ENCODE measurements at regions not wholly inside any gene's neighbourhood (a gene's known extent, or its start where the extent isn't known, plus 50 kb on each side); places are given as distances from the start of the nearest gene placed in this dataset.
"Not testable (repeated sequence)": the region's sequence is repeated elsewhere in the genome, so short reads cannot be mapped to it uniquely, and the experiment has no call there.

DNA sequence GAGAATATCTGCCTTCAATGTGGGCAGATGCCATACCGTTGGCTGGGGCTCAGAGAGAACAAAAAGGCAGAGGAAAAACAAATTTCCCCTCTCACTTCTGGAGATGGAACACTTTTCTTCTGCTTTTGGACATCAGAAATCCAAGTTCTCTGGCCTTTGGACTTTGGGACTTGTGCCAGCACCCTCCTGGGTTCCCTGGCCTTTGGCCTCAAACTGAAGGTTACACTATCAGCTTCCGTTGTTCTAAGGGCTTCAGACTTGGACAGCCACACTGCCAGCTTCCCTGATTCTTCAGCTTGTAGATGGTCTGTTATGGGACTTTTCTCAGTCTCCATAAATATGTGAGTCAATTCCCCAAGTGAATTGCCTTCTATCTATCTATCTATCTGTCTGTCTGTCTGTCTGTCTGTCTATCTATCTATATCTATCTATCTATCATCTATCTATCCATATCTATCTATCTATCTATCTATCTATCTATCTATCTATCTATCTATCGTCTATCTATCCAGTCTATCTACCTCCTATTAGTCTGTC, 778.1 kb upstream of the TMPRSS15 start:
- DNase-seq: no peak
- in situ Hi-C loops (cut with HindIII; ENCODE audit: low pct_ligation_motif_present, low sequenced_read_pairs): no loop called here
- no peak overlapping the region for H3K4me3 ChIP-seq (ENCODE audit: low read depth, low read length)
- no peaks in the 10 kb centered on the region for H3K27me3 ChIP-seq (replicated peaks)
- H3K36me3 ChIP-seq (replicated peaks): no peaks in the 10 kb centered on the region
- no peak overlapping the region for H3K27ac ChIP-seq
- TF ChIP-seq CTCF (IDR thresholded peaks at IDR 0.05; ENCODE audit: low read depth, low read length, missing control alignments): no peak

- H3K27ac ChIP-seq: no peak overlapping the region
- no peak for TF ChIP-seq CTCF (IDR thresholded peaks at IDR 0.05; ENCODE audit: low read depth, low read length, missing control alignments)
- in situ Hi-C loops (cut with HindIII; ENCODE audit: low pct_ligation_motif_present, low sequenced_read_pairs): no loop called here
- no peaks in the 10 kb centered on the region for H3K27me3 ChIP-seq (replicated peaks)
- no peak for DNase-seq
- H3K36me3 ChIP-seq (replicated peaks): no peaks in the 10 kb centered on the region
- no peak overlapping the region for H3K4me3 ChIP-seq (ENCODE audit: low read depth, low read length)
Measured at GRCh38 chr21:19197950-19198349, 794.4 kb upstream of the TMPRSS15 start.

DNA sequence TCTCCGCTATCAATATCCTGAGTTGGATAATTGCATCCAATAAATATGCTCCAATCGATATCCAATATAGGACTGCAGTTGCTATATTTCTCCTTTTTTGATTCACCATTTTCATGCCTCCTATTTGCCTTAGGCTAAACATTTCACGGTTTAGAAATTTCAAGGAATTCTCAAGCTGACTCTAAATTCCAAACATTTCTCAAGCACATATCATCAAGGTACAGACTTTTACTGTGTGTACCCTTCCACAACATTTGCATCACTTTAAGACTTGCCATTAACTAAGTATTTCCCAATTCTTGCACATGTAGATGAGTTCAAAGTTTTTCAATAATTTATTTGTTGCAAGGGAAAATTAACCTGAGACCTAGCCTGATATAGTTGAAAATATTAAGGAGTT, 795.2 kb upstream of the TMPRSS15 start:
- in situ Hi-C loops (cut with HindIII; ENCODE audit: low pct_ligation_motif_present, low sequenced_read_pairs): no loop called here
- no peaks in the 10 kb centered on the region for H3K36me3 ChIP-seq (replicated peaks)
- H3K4me3 ChIP-seq (ENCODE audit: low read depth, low read length): no peak overlapping the region
- no peak overlapping the region for H3K27ac ChIP-seq
- no peak for TF ChIP-seq CTCF (IDR thresholded peaks at IDR 0.05; ENCODE audit: low read depth, low read length, missing control alignments)
- DNase-seq: no peak
- H3K27me3 ChIP-seq (replicated peaks): no peaks in the 10 kb centered on the region

DNA sequence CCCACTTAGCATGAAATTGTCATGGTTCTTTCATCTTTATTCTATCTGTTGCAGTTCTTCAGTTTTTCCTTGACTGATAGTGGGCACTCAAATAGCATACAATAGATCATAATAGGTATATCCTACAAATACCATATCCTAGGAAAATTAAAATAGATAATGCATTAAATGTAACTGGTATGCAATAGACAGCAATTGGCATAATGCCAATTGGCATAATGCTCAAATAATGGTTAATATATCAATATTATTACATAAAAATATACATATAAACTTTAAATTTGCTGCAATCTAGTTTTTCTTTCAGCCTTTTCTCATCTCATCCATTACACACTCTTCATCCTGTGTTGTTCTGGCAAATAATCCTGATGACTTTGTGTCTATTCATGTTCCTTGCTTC, 814.6 kb upstream of the TMPRSS15 start:
- Histone ChIP-seq H3K36me3 (replicated peaks) (no peaks in the 10 kb centered on the region), H3K4me3 (ENCODE audit: low read depth, low read length) (no peak overlapping the region), H3K27ac (no peak overlapping the region), H3K27me3 (replicated peaks) (no peaks in the 10 kb centered on the region)
- TF ChIP-seq CTCF (IDR thresholded peaks at IDR 0.05; ENCODE audit: low read depth, low read length, missing control alignments): no peak
- in situ Hi-C loops (cut with HindIII; ENCODE audit: low pct_ligation_motif_present, low sequenced_read_pairs): no loop called here
- no peak for DNase-seq

GRCh38 chr21:19224090-19224489, 820.5 kb upstream of the TMPRSS15 start:
- Histone ChIP-seq H3K27me3 (replicated peaks) (no peaks in the 10 kb centered on the region), H3K27ac (no peak overlapping the region), H3K4me3 (ENCODE audit: low read depth, low read length) (no peak overlapping the region), H3K36me3 (replicated peaks) (no peaks in the 10 kb centered on the region)
- in situ Hi-C loops (cut with HindIII; ENCODE audit: low pct_ligation_motif_present, low sequenced_read_pairs): no loop called here
- no peak for DNase-seq
- TF ChIP-seq CTCF (IDR thresholded peaks at IDR 0.05; ENCODE audit: low read depth, low read length, missing control alignments): no peak

DNA sequence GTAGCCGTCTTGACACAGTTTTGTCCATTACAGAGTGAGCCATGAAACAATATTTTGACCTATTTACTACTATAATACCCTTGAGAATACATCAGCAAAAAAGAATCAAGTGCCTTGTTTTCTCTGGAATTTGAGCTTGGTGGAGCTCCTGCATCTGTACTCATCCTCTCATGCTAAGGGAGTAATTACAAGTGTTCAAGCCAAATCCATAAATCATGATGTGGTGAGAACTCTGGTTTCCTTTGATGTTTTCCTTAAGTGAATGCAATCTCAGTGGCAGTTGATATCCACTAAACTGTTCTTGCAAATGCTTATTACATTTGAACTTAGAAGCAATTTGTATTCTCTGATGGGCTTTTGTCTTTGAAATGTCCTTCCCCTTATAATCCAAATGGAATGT, 824.6 kb upstream of the TMPRSS15 start:
- Histone ChIP-seq H3K36me3 (replicated peaks) (no peaks in the 10 kb centered on the region), H3K27me3 (replicated peaks) (no peaks in the 10 kb centered on the region), H3K4me3 (ENCODE audit: low read depth, low read length) (no peak overlapping the region), H3K27ac (no peak overlapping the region)
- in situ Hi-C loops (cut with HindIII; ENCODE audit: low pct_ligation_motif_present, low sequenced_read_pairs): no loop called here
- no peak for TF ChIP-seq CTCF (IDR thresholded peaks at IDR 0.05; ENCODE audit: low read depth, low read length, missing control alignments)
- no peak for DNase-seq

GRCh38 chr21:19233841-19234240, 830.3 kb upstream of the TMPRSS15 start:
- H3K27me3 ChIP-seq (replicated peaks): not testable (repeated sequence)

More at GRCh38 chr21:19233841-19234240, 830.3 kb upstream of the TMPRSS15 start:
- in situ Hi-C loops (cut with HindIII; ENCODE audit: low pct_ligation_motif_present, low sequenced_read_pairs); H3K36me3 ChIP-seq (replicated peaks); H3K27ac ChIP-seq; H3K4me3 ChIP-seq (ENCODE audit: low read depth, low read length); DNase-seq: not testable (repeated sequence)
